Chondrocyte (in vitro differentiated cells): ENCODE measurements at regions not wholly inside any gene's neighbourhood (a gene's known extent, or its start where the extent isn't known, plus 50 kb on each side); places are given as distances from the start of the nearest gene placed in this dataset.

ENCODE experiments used
- DNase-seq: peaks from one replicate; pipeline ENCODE4 v3.0.0; 2021; ENCODE audit warnings: mixed read lengths, low spot score
- H3K27ac Mint-ChIP-seq: one replicate; pipeline ENCODE4 v1.8.0; 2021; ENCODE audit warnings: mild to moderate bottlenecking, moderate library complexity, mixed read lengths; ENCODE audit not compliant: unreplicated experiment
- H3K27me3 Mint-ChIP-seq: 2 replicates; pipeline ENCODE4 v1.8.0; 2021; ENCODE audit warnings: low read depth, mixed read lengths
- H3K36me3 Mint-ChIP-seq: 2 replicates; pipeline ENCODE4 v1.8.0; 2021; ENCODE audit warnings: low read depth, mixed read lengths
- H3K4me1 Mint-ChIP-seq: 2 replicates; pipeline ENCODE4 v1.8.0; 2021; ENCODE audit warnings: low read depth, mild to moderate bottlenecking, mixed read lengths
- H3K4me3 Mint-ChIP-seq: one replicate; pipeline ENCODE4 v1.8.0; 2021; ENCODE audit warnings: mild to moderate bottlenecking, moderate library complexity, mixed read lengths; ENCODE audit not compliant: unreplicated experiment
- H3K9me3 Mint-ChIP-seq: 2 replicates; pipeline ENCODE4 v1.8.0; 2021; ENCODE audit warnings: low read depth, mixed read lengths
- TF ChIP-seq, protein P1 (sequence below): fragments of 200-600 bp; sonication (generic); IDR thresholded peaks from 2 replicates; pipeline ENCODE4 v1.5.0; 2021; ENCODE audit warnings: antibody characterized with exemption, mild to moderate bottlenecking, moderate library complexity

DNA sequence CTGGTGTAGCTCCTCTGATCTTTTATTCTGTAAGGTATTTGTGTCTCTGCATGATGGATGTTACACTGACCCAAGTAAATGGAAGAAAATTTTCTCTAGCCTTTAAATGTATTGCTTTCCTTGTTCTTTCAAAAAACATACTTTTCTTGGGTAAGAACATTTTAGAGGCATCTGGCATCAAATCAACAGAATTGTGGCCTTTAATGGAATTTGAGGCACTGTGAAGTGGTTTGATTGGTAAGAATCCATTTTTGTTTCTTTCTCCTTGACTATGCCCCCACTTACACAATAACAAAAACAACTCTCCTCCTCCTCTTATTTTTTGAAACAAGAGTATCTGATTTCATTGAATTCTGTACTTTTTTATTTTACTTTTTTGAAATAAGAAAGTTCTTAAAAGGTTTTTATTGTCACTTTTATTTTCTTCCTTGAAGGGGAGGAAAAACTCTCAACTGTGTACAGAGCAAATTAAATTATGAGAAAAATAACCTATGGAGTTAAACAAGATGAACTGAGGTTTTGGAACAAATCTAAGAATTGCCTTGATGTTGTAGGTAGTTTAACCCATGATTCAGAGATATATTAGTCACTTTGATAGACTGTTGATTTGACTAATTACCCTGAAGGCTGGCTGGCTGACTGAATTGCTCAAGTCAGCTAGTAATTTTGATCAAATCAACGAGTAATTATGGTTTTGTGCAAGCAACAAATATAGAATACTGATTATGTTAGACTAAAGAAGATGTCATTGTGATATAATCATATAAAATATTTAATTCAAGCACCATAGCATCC is 146.4 kb downstream of the FHIP1A start:
- H3K9me3 Mint-ChIP-seq: peaks cover 14% of the 10 kb centered on the region
- no peak for DNase-seq
- H3K36me3 Mint-ChIP-seq: no peaks in the 10 kb centered on the region
- H3K4me3 Mint-ChIP-seq: no peak overlapping the region
- no peak overlapping the region for H3K27ac Mint-ChIP-seq
- H3K27me3 Mint-ChIP-seq: peaks cover 5% of the 10 kb centered on the region
- peaks cover 4% of the 10 kb centered on the region for H3K4me1 Mint-ChIP-seq
- TF ChIP-seq, protein P1, sequence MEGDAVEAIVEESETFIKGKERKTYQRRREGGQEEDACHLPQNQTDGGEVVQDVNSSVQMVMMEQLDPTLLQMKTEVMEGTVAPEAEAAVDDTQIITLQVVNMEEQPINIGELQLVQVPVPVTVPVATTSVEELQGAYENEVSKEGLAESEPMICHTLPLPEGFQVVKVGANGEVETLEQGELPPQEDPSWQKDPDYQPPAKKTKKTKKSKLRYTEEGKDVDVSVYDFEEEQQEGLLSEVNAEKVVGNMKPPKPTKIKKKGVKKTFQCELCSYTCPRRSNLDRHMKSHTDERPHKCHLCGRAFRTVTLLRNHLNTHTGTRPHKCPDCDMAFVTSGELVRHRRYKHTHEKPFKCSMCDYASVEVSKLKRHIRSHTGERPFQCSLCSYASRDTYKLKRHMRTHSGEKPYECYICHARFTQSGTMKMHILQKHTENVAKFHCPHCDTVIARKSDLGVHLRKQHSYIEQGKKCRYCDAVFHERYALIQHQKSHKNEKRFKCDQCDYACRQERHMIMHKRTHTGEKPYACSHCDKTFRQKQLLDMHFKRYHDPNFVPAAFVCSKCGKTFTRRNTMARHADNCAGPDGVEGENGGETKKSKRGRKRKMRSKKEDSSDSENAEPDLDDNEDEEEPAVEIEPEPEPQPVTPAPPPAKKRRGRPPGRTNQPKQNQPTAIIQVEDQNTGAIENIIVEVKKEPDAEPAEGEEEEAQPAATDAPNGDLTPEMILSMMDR: no peak

DNA sequence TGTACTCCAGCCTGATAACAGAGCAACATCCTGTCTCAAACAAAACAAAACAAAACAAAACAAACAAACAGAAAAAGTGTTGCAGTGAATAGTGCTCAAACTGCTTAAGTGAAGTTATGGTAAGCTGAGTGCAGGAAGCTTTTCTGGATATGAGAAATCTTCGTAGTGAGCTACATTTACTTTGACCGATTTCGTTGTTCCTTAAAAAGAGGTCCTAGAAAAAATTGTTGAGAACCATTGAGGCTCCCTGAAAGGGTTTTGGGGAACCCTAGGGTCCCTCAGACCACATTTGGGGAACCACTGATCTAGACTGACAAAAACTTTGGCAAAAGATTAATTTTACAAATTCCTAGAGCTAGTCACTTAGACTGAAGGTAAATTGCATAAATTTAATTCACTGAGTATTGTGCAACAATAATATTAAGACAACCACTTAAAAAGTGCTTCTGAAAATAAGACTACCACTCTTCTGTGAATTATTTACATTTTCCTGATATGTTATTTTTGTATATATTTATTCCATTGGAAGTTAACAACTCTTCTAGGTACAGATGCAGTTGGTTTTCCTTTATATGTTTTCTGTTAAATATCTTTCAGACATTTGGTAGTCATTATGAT is 149.6 kb downstream of the FHIP1A start:
- no peak overlapping the region for H3K27ac Mint-ChIP-seq
- H3K4me3 Mint-ChIP-seq: no peak overlapping the region
- H3K4me1 Mint-ChIP-seq: peaks cover 10% of the 10 kb centered on the region
- H3K36me3 Mint-ChIP-seq: no peaks in the 10 kb centered on the region
- DNase-seq: no peak
- TF ChIP-seq, protein P1: no peak
- H3K27me3 Mint-ChIP-seq: peaks cover 7% of the 10 kb centered on the region
- no peaks in the 10 kb centered on the region for H3K9me3 Mint-ChIP-seq

DNA sequence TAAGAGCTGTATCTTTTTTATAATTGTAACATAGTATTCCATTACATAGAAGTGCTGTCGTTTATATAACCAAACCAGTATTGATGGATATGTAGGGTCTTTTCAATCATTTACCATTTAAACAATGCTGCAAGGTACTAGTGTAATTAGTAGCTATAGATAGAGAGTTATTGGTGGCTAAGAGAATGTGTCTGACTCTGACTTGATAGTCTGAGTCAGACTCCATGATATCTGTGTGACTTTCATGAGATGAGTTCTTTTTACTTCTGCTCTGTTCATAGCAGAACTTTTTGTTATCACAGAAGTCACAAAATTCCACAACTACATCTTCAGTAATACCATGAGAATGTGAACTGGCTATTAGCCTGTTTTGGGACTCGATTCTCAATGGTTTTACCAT is 150.6 kb downstream of the FHIP1A start:
- Mint-ChIP-seq H3K4me3 (no peak overlapping the region), H3K9me3 (no peaks in the 10 kb centered on the region), H3K27ac (no peak overlapping the region), H3K36me3 (no peaks in the 10 kb centered on the region), H3K27me3 (peaks cover 7% of the 10 kb centered on the region), H3K4me1 (peaks cover 10% of the 10 kb centered on the region)
- no peak for DNase-seq
- TF ChIP-seq, protein P1: no peak

DNA sequence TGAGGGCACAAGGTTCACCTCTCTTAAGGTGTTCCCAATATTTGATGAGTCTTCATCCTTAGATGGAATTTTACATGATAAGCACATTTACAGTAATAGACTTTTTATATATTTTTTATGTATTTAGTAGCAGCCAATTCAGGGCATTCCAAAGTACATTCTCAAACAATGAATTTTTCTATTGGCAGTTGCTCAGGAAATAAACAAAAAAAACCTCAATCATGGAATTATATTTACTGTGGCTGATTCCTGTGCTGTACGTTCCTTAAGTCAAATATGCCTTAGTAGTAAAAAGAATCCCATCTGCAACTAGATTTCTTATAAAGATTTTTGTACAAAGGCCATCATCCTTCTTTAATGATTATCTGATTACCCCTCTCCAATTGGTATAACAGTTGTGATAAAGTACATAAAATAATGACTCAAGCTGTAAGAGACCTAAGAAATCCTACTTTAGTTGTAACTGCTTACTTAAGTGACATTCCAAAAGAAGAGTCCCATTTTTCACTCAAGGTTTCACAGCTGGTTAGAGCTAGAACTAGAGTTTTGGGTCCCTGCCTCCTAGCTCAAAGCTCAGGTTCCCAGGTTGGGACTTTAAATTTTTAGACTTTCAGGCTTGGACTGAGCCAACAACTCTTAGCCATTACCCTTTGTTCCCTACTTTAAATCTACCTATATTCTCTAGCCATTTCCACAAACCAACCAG is 152.7 kb downstream of the FHIP1A start:
- H3K4me1 Mint-ChIP-seq: peaks cover 6% of the 10 kb centered on the region

DNA sequence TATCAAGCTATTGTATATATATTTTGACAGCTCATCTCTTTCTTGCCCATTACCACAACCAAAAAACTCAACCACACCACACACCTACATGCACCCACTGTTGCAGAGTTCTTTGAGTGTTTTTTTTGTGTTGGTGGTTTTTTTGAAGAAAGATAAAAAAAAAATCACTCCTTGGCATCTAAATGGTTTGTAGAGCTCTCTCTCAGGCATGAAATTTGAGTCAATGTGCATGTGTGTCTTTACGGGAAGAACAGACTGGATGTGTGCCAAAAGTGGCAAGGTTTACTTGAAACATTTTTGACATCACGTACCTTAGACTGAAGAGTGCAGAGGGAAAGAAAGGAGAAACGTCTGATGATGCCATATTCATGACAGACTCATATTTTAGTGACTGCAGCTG is 154.2 kb downstream of the FHIP1A start:
- Mint-ChIP-seq H3K9me3 (no peaks in the 10 kb centered on the region), H3K27ac (peak overlapping the region; percentile 24), H3K36me3 (no peaks in the 10 kb centered on the region), H3K27me3 (peaks cover 4% of the 10 kb centered on the region), H3K4me3 (no peak overlapping the region), H3K4me1 (peaks cover 6% of the 10 kb centered on the region)
- no peak for DNase-seq
- TF ChIP-seq, protein P1: no peak

More for the DNA sequence above, 152.7 kb downstream of the FHIP1A start:
- no peaks in the 10 kb centered on the region for H3K9me3 Mint-ChIP-seq
- no peak overlapping the region for H3K4me3 Mint-ChIP-seq
- no peaks in the 10 kb centered on the region for H3K36me3 Mint-ChIP-seq
- no peak overlapping the region for H3K27ac Mint-ChIP-seq
- DNase-seq: no peak
- peaks cover 4% of the 10 kb centered on the region for H3K27me3 Mint-ChIP-seq
- TF ChIP-seq, protein P1: no peak
